NCI-H146 (cell line): ENCODE measurements at regions not wholly inside any gene's neighbourhood (a gene's known extent, or its start where the extent isn't known, plus 50 kb on each side); places are given as distances from the start of the nearest gene placed in this dataset.
"Not testable (repeated sequence)": the region's sequence is repeated elsewhere in the genome, so short reads cannot be mapped to it uniquely, and the experiment has no call there.

Source experiments
- DNase-seq: peaks from one replicate; lab custom pipeline; 2025; lab: John Stamatoyannopoulos, UW

GRCh38 chr7:46934198-46934825 lies 647.6 kb downstream of the TNS3 start:
- DNase-seq, result no peak

GRCh38 chr7:46933596-46933995 lies 648.3 kb downstream of the TNS3 start:
- DNase-seq, result peak; percentile 17

- DNase-seq, result no peak
Measured at GRCh38 chr7:46932676-46933424, 649.1 kb downstream of the TNS3 start.

- DNase-seq, result no peak
Measured at GRCh38 chr7:46932306-46932675, 649.6 kb downstream of the TNS3 start.

- DNase-seq, result no peak
Measured at GRCh38 chr7:46930366-46930765, 651.5 kb downstream of the TNS3 start.

GRCh38 chr7:46929359-46929758 lies 652.6 kb downstream of the TNS3 start:
- DNase-seq, result no peak

GRCh38 chr7:46928719-46929118 lies 653.2 kb downstream of the TNS3 start:
- no peak for DNase-seq

- DNase-seq, result no peak
Measured at GRCh38 chr7:46927131-46927810, 654.6 kb downstream of the TNS3 start.

- DNase-seq, result no peak
Measured at GRCh38 chr7:46916581-46916980, 665.3 kb downstream of the TNS3 start.

- no peak for DNase-seq
Measured at GRCh38 chr7:46912692-46913091, 669.2 kb downstream of the TNS3 start.

- no peak for DNase-seq
Measured at GRCh38 chr7:46909601-46910051, 672.3 kb downstream of the TNS3 start.

- no peak for DNase-seq
Measured at GRCh38 chr7:46908770-46909169, 673.1 kb downstream of the TNS3 start.

- not testable (repeated sequence) for DNase-seq
Measured at GRCh38 chr7:46904523-46904922, 677.4 kb downstream of the TNS3 start.

- no peak for DNase-seq
Measured at GRCh38 chr7:46902463-46902862, 679.4 kb downstream of the TNS3 start.

- no peak for DNase-seq
Measured at GRCh38 chr7:46900312-46901263, 681.3 kb downstream of the TNS3 start.

GRCh38 chr7:46897381-46897780 lies 684.5 kb downstream of the TNS3 start:
- no peak for DNase-seq

- no peak for DNase-seq
Measured at GRCh38 chr7:46886669-46887374, 695.1 kb downstream of the TNS3 start.

GRCh38 chr7:46885167-46885566 lies 696.7 kb downstream of the TNS3 start:
- DNase-seq, result no peak

GRCh38 chr7:46881507-46882127 lies 700.3 kb downstream of the TNS3 start:
- DNase-seq, result no peak

GRCh38 chr7:46880508-46881196 lies 701.3 kb downstream of the TNS3 start:
- DNase-seq, result no peak
